ENCODE measurements at regions not wholly inside any gene's neighbourhood (a gene's known extent, or its start where the extent isn't known, plus 50 kb on each side); places are given as distances from the start of the nearest gene placed in this dataset.

DNA sequence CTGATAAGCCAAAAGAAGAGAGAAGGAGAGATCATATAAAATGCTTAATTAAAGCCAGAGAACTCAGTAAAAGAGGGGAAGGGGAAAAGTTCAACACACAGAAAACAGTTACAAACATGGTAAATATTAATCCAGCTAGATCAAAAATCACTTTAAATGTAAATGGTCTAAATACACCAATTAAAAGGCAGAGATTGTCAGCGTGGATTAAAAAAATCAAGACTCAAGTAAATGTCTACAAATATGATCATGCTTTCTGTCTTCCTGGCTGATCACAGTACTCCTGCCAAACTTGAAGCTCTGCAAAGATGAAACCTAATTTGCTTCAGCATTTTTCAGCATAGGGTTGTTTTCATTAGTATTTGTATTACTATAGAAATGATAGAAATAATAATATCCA is 54.6 kb upstream of the RNF32 start:
- TF ChIP-seq TCF7L2 (IDR thresholded peaks at IDR 0.05; ENCODE audit: low read depth, low read length), result no peak
- DNase-seq (ENCODE audit: low read depth, low spot score), result no peak

DNA sequence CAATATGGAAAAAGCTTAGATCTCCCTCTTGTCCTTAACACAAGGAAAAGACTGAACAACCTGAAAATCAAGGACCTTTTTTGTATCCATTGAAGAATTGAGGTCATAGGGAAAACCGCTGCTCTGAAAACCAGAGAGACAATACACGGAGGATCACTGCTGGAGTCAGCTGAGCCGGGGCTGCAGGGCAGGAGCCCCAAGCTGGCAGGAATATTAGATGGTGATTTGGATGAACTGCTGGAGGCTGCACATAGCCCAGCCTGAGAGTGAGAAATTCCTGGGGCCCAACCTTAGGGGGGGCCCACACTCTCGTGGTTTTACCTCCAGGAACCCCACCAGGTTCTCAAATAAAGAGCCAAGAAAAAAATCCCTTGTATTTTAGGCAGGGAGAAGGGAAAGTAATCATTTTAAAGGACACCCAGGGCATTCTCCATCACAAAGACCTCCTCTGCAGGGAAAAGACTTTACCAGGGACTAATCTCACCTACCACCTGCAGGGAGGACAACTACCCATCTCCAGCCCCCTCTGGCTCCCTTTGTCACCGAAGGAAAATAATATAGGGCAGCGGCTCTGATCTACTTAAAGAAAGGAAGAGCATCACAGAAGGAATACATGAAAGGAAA is 55.4 kb upstream of the RNF32 start:
- no peak for ATAC-seq
- Histone ChIP-seq H3K36me3 (ENCODE audit: control insufficient read depth, insufficient read depth, low read length) (no peaks in the 10 kb centered on the region), H3K27me3 (ENCODE audit: control insufficient read depth, insufficient read depth, low read length) (no peaks in the 10 kb centered on the region), H3K4me3 (ENCODE audit: low read depth in 2 of 2, low read length in 2 of 2) (no peak overlapping the region), H3K27ac (ENCODE audit: low read length) (no peak overlapping the region), H3K9me3 (ENCODE audit: control insufficient read depth, insufficient read depth, low read depth, low read length) (peaks cover 8% of the 10 kb centered on the region; the same call in 1 of the 2 replicates), H3K4me1 (ENCODE audit: control insufficient read depth, insufficient read depth, low read length) (no peaks in the 10 kb centered on the region)
- DNase-seq (ENCODE audit: low read depth, low spot score), result no peak
- in situ Hi-C loops (cut with HindIII; ENCODE audit: low pct_unique_long_range_greater_than_20kb, low sequenced_read_pairs) (no loop called here), intact Hi-C loops (cut with micrococcal nuclease; ENCODE audit: unreplicated experiment) (no loop called here)
- BruUV-seq (replicated peaks), result no TSS peak
- POLR2A ChIA-PET, result no interaction called here
- CTCF ChIA-PET, result no interaction called here
- no peak for TF ChIP-seq POLR2AphosphoS5 (IDR thresholded peaks at IDR 0.05; ENCODE audit: low read depth, low read length)
- TF ChIP-seq, protein P1, sequence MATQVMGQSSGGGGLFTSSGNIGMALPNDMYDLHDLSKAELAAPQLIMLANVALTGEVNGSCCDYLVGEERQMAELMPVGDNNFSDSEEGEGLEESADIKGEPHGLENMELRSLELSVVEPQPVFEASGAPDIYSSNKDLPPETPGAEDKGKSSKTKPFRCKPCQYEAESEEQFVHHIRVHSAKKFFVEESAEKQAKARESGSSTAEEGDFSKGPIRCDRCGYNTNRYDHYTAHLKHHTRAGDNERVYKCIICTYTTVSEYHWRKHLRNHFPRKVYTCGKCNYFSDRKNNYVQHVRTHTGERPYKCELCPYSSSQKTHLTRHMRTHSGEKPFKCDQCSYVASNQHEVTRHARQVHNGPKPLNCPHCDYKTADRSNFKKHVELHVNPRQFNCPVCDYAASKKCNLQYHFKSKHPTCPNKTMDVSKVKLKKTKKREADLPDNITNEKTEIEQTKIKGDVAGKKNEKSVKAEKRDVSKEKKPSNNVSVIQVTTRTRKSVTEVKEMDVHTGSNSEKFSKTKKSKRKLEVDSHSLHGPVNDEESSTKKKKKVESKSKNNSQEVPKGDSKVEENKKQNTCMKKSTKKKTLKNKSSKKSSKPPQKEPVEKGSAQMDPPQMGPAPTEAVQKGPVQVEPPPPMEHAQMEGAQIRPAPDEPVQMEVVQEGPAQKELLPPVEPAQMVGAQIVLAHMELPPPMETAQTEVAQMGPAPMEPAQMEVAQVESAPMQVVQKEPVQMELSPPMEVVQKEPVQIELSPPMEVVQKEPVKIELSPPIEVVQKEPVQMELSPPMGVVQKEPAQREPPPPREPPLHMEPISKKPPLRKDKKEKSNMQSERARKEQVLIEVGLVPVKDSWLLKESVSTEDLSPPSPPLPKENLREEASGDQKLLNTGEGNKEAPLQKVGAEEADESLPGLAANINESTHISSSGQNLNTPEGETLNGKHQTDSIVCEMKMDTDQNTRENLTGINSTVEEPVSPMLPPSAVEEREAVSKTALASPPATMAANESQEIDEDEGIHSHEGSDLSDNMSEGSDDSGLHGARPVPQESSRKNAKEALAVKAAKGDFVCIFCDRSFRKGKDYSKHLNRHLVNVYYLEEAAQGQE (IDR thresholded peaks at IDR 0.05; ENCODE audit: insufficient read depth in 1 of 2, low read depth in 2 of 2, low read length in 1 of 2), result no peak
- TF ChIP-seq, protein P2, sequence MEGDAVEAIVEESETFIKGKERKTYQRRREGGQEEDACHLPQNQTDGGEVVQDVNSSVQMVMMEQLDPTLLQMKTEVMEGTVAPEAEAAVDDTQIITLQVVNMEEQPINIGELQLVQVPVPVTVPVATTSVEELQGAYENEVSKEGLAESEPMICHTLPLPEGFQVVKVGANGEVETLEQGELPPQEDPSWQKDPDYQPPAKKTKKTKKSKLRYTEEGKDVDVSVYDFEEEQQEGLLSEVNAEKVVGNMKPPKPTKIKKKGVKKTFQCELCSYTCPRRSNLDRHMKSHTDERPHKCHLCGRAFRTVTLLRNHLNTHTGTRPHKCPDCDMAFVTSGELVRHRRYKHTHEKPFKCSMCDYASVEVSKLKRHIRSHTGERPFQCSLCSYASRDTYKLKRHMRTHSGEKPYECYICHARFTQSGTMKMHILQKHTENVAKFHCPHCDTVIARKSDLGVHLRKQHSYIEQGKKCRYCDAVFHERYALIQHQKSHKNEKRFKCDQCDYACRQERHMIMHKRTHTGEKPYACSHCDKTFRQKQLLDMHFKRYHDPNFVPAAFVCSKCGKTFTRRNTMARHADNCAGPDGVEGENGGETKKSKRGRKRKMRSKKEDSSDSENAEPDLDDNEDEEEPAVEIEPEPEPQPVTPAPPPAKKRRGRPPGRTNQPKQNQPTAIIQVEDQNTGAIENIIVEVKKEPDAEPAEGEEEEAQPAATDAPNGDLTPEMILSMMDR (IDR thresholded peaks at IDR 0.05), result no peak
- no peak for TF ChIP-seq TCF7L2 (IDR thresholded peaks at IDR 0.05; ENCODE audit: low read depth, low read length)
- no peak for TF ChIP-seq SIN3A (IDR thresholded peaks at IDR 0.05; ENCODE audit: borderline replicate concordance, insufficient read depth, low read depth, low read length)

More for the DNA sequence above, 54.6 kb upstream of the RNF32 start:
- Histone ChIP-seq H3K4me1 (ENCODE audit: control insufficient read depth, insufficient read depth, low read length) (no peaks in the 10 kb centered on the region), H3K27ac (ENCODE audit: low read length) (no peak overlapping the region), H3K4me3 (ENCODE audit: low read depth in 2 of 2, low read length in 2 of 2) (no peak overlapping the region), H3K9me3 (ENCODE audit: control insufficient read depth, insufficient read depth, low read depth, low read length) (peaks cover 8% of the 10 kb centered on the region; the same call in 1 of the 2 replicates), H3K36me3 (ENCODE audit: control insufficient read depth, insufficient read depth, low read length) (no peaks in the 10 kb centered on the region), H3K27me3 (ENCODE audit: control insufficient read depth, insufficient read depth, low read length) (no peaks in the 10 kb centered on the region)
- ChIA-PET POLR2A (no interaction called here), CTCF (no interaction called here)
- in situ Hi-C loops (cut with HindIII; ENCODE audit: low pct_unique_long_range_greater_than_20kb, low sequenced_read_pairs), result no loop called here
- BruUV-seq (replicated peaks), result no TSS peak
- ATAC-seq, result no peak
- intact Hi-C loops (cut with micrococcal nuclease; ENCODE audit: unreplicated experiment), result no loop called here

DNA sequence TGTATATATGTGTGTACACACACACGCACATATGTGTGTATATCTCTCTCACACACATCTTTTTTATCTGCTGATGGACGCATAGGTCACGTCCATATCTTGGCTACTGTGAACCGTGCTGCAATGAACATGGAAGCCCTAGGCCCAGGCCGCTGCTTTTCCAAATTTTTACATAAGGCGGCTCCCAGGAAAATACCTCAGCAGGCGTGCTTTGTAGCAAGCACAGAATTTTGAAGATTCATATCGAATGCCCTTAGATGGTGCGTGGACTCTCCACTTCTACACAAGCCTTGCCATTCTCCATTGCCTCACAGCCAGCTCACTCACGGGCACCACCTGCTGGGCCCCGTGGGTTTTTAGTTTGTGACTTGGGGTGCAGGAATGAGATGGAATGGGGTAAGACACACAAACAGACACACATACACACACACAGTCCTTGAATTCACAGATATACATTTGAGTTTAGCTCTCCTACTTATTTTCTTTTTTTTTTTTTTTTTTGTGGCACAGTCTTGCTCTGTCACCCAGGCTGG is 57.9 kb upstream of the RNF32 start:
- no peaks in the 10 kb centered on the region for H3K27me3 ChIP-seq (ENCODE audit: control insufficient read depth, insufficient read depth, low read length)
- intact Hi-C loops (cut with micrococcal nuclease; ENCODE audit: unreplicated experiment) (no loop called here), in situ Hi-C loops (cut with HindIII; ENCODE audit: low pct_unique_long_range_greater_than_20kb, low sequenced_read_pairs) (no loop called here)
- no TSS peak for BruUV-seq (replicated peaks)
- H3K27ac ChIP-seq (ENCODE audit: low read length), result no peak overlapping the region
- H3K9me3 ChIP-seq (ENCODE audit: control insufficient read depth, insufficient read depth, low read depth, low read length), result peaks cover 8% of the 10 kb centered on the region; the same call in 1 of the 2 replicates
- no peaks in the 10 kb centered on the region for H3K36me3 ChIP-seq (ENCODE audit: control insufficient read depth, insufficient read depth, low read length)
- TF ChIP-seq, protein P2 (IDR thresholded peaks at IDR 0.05), result no peak
- TF ChIP-seq, protein P1 (IDR thresholded peaks at IDR 0.05; ENCODE audit: insufficient read depth in 1 of 2, low read depth in 2 of 2, low read length in 1 of 2), result no peak
- no peak for TF ChIP-seq TCF7L2 (IDR thresholded peaks at IDR 0.05; ENCODE audit: low read depth, low read length)
- no peak for TF ChIP-seq SIN3A (IDR thresholded peaks at IDR 0.05; ENCODE audit: borderline replicate concordance, insufficient read depth, low read depth, low read length)
- TF ChIP-seq POLR2AphosphoS5 (IDR thresholded peaks at IDR 0.05; ENCODE audit: low read depth, low read length), result no peak
- DNase-seq (ENCODE audit: low read depth, low spot score), result no peak
- H3K4me3 ChIP-seq (ENCODE audit: low read depth in 2 of 2, low read length in 2 of 2), result no peak overlapping the region
- H3K4me1 ChIP-seq (ENCODE audit: control insufficient read depth, insufficient read depth, low read length), result no peaks in the 10 kb centered on the region
- POLR2A ChIA-PET, result no interaction called here
- CTCF ChIA-PET, result no interaction called here
- ATAC-seq, result no peak

Measured in Panc1 (cell line).